Liver (tissue), 8 donors: ENCODE measurements at regions not wholly inside any gene's neighbourhood (a gene's known extent, or its start where the extent isn't known, plus 50 kb on each side); places are given as distances from the start of the nearest gene placed in this dataset.

Experiments
- DNase-seq: peaks from one replicate; pipeline ENCODE4 v3.0.0-alpha.2; 2017; ENCODE audit warnings: low spot score
- H3K27ac ChIP-seq, 2 donors: one replicate each; pipeline ENCODE4 v1.7.0; 2013; ENCODE audit warnings: inconsistent platforms in 2 of 2, low read length in 2 of 2, control low read depth in 1 of 2, low read depth in 1 of 2, mild to moderate bottlenecking in 1 of 2
- H3K27me3 ChIP-seq, 4 donors: one replicate each; pipeline versions ENCODE4 v1.6.1 to v1.7.0; 2013; ENCODE audit warnings: low read length in 3 of 4, inconsistent platforms in 1 of 4, mild to moderate bottlenecking in 1 of 4, moderate library complexity in 1 of 4; ENCODE audit not compliant: control insufficient read depth in 4 of 4, insufficient read depth in 4 of 4
- H3K36me3 ChIP-seq, 4 donors: one replicate each; pipeline versions ENCODE4 v1.6.1 to v1.7.0; 2013; ENCODE audit warnings: low read length in 3 of 4, mild to moderate bottlenecking in 3 of 4, low read depth in 1 of 4, moderate library complexity in 1 of 4; ENCODE audit not compliant: control insufficient read depth in 4 of 4, insufficient read depth in 3 of 4
- H3K4me1 ChIP-seq, 4 donors: one replicate each; pipeline versions ENCODE4 v1.6.1 to v1.7.0; 2013; ENCODE audit warnings: low read length in 3 of 4, mild to moderate bottlenecking in 3 of 4, moderate library complexity in 1 of 4; ENCODE audit not compliant: control insufficient read depth in 4 of 4, insufficient read depth in 4 of 4
- H3K4me3 ChIP-seq, 3 donors: one replicate each; pipeline versions ENCODE4 v1.6.1 to v1.7.0; 2013; ENCODE audit warnings: low read length in 3 of 3, control low read depth in 1 of 3, low read depth in 1 of 3, mild to moderate bottlenecking in 1 of 3
- H3K9ac ChIP-seq, 2 donors: one replicate each; pipeline ENCODE4 v1.7.0; 2013; ENCODE audit warnings: low read length in 2 of 2, mild to moderate bottlenecking in 2 of 2, moderate library complexity in 2 of 2, control low read depth in 1 of 2, low read depth in 1 of 2
- H3K9me3 ChIP-seq, 4 donors: one replicate each; pipeline versions ENCODE4 v1.6.1 to v1.7.0; 2013; ENCODE audit warnings: low read length in 3 of 4; ENCODE audit not compliant: control insufficient read depth in 4 of 4
- EGR1 ChIP-seq, 2 donors: IDR thresholded peaks; 2 replicates each; pipeline ENCODE4 v1.6.1; 2016 to 2018; ENCODE audit warnings: antibody characterized with exemption in 2 of 2, low read depth in 2 of 2
- FOXA1 ChIP-seq: IDR thresholded peaks from 2 replicates; pipeline ENCODE4 v1.6.1; 2016; ENCODE audit warnings: antibody characterized with exemption
- FOXA2 ChIP-seq: IDR thresholded peaks from 2 replicates; pipeline ENCODE4 v1.6.1; 2016; ENCODE audit warnings: antibody characterized with exemption
- GABPA ChIP-seq, 2 donors: IDR thresholded peaks in 1 of 2; conservative IDR thresholded peaks in 1 of 2; 2 replicates each; pipeline ENCODE4 v1.6.1; 2016; ENCODE audit warnings: antibody characterized with exemption in 2 of 2, mild to moderate bottlenecking in 1 of 2, moderate library complexity in 1 of 2
- HNF4A ChIP-seq, 2 donors: conservative IDR thresholded peaks; 2 replicates each; pipeline ENCODE4 v1.6.1; 2016; ENCODE audit warnings: antibody characterized with exemption in 2 of 2, mild to moderate bottlenecking in 2 of 2
- HNF4G ChIP-seq: IDR thresholded peaks from 2 replicates; pipeline ENCODE4 v1.6.1; 2016; ENCODE audit warnings: antibody characterized with exemption
- JUND ChIP-seq, 2 donors: IDR thresholded peaks; 2 replicates each; pipeline ENCODE4 v1.6.1; 2016; ENCODE audit warnings: antibody characterized with exemption in 2 of 2
- NR2F2 ChIP-seq: IDR thresholded peaks from 2 replicates; pipeline ENCODE4 v1.6.1; 2016; ENCODE audit warnings: antibody characterized with exemption
- RAD21 ChIP-seq, 2 donors: IDR thresholded peaks; 2 replicates each; pipeline ENCODE4 v1.6.1; 2016; ENCODE audit warnings: antibody characterized with exemption in 2 of 2, mild to moderate bottlenecking in 2 of 2
- RXRA ChIP-seq, 2 donors: IDR thresholded peaks; 2 replicates each; pipeline ENCODE4 v1.6.1; 2017 to 2018; ENCODE audit warnings: antibody characterized with exemption in 2 of 2, mild to moderate bottlenecking in 1 of 2
- SP1 ChIP-seq: IDR thresholded peaks from 2 replicates; pipeline ENCODE4 v1.6.1; 2018; ENCODE audit warnings: antibody characterized with exemption, mild to moderate bottlenecking
- TAF1 ChIP-seq: conservative IDR thresholded peaks from 2 replicates; pipeline ENCODE4 v1.6.1; 2016; ENCODE audit warnings: antibody characterized with exemption, mild to moderate bottlenecking
- YY1 ChIP-seq: IDR thresholded peaks from 2 replicates; pipeline ENCODE4 v1.6.1; 2016; ENCODE audit warnings: antibody characterized with exemption, mild to moderate bottlenecking
- WGBS: extraction: QIAGEN DNeasy Blood & Tissue Kit; methylation state at CpG from one replicate; pipeline ENCODE4 v1.1.7; 2013; 5-methylcytosine and 5-hydroxymethylcytosine counted together
- TF ChIP-seq, protein P1 (sequence below): IDR thresholded peaks from 2 replicates; pipeline ENCODE4 v1.6.1; 2016; ENCODE audit warnings: antibody characterized with exemption
- TF ChIP-seq, protein P2 (sequence below): IDR thresholded peaks from 2 replicates; pipeline ENCODE4 v1.6.1; 2016; ENCODE audit warnings: antibody characterized with exemption
- TF ChIP-seq, protein P3 (sequence below): fragments of 150-350 bp; IDR thresholded peaks from 2 replicates; pipeline ENCODE4 v1.5.1; 2017; ENCODE audit warnings: improper control_type of control experiment, low read depth, low read length; ENCODE audit not compliant: missing input control
- TF ChIP-seq, protein P4 (sequence below): IDR thresholded peaks from 2 replicates; pipeline ENCODE4 v1.6.1; 2016; ENCODE audit warnings: antibody characterized with exemption, mild to moderate bottlenecking
- TF ChIP-seq, protein P5 (sequence below): IDR thresholded peaks from 2 replicates; pipeline ENCODE4 v1.6.1; 2016; ENCODE audit warnings: antibody characterized with exemption
- donor health status: healthy.
- donor health status: healthy.
- donor health status: healthy.
- donor health status: healthy.
- donor health status: healthy.

DNA sequence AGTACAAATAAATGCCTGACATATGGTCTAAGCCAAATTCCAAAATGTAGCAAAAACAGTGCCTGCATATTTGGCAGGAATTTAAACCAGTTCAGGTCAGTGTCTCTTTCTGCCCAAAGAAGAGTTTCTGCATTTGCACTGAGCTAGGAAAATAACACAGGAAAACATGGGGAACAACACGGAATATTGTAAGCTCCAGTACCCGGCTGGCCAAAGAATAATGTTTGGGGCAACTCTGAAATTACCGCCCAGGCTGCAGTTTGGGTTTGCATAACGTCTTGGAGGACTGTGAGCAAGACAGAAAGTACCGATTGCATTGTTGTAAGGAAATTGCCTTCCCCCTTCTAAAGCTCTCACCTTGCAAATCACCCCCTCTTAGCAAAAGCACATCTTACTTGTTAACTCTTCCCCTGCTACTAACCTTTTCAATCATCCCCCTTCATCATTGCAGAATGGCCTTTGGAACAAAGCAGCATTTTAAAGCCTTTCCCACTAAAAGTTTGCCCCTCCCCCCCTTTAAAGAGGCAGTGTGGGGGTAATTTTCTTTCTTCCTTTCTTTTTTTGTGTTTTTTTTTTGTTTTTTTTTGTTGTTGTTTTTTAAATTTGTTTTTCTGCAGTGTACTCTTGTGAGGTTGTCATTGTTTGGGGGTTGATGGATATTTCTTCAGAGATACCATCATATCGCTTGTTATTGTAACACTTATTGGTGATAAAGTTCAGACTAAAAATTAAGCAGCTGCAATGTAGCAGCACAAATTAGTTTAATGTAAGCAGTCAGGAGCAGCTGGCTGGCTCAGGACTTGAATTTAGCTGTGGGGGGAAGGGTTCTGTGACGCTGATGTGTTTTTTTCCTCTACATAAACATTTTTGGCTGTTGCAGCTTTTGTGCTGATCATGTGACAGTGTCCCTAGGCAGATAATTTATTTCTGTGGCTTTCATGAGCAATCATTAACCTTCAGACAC is 100.0 kb upstream of the CITED2 start:
- peaks cover 4 to 38% (median 19%) of the 10 kb centered on the region in 4 donors for H3K4me1 ChIP-seq
- H3K9ac ChIP-seq, result peak overlapping the region; percentile 45 to 84
- WGBS, result 17% methylated on average over 7 of the region's 7 CpGs
- H3K36me3 ChIP-seq, result no peaks in the 10 kb centered on the region
- H3K27me3 ChIP-seq, result no peaks in the 10 kb centered on the region
- no peaks in the 10 kb centered on the region for H3K9me3 ChIP-seq
- TF ChIP-seq HNF4G (peak; percentile 10), SP1 (peak; percentile 4), FOXA2 (no peak), RXRA (IDR thresholded peaks at IDR 0.05) (no peak), EGR1 (IDR thresholded peaks at IDR 0.05; ENCODE audit: low read depth in 2 of 2) (no peak), FOXA1 (no peak), GABPA (IDR thresholded peaks at IDR 0.05 in 1 of 2, conservative IDR thresholded peaks at IDR 0.05 in 1 of 2) (no peak), YY1 (no peak), JUND (IDR thresholded peaks at IDR 0.05) (no peak), HNF4A (conservative IDR thresholded peaks at IDR 0.05) (peak; percentile 26 to 27), NR2F2 (peak; percentile 9), TAF1 (no peak), RAD21 (IDR thresholded peaks at IDR 0.05) (no peak)
- TF ChIP-seq, protein P1, sequence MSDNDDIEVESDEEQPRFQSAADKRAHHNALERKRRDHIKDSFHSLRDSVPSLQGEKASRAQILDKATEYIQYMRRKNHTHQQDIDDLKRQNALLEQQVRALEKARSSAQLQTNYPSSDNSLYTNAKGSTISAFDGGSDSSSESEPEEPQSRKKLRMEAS, result no peak
- TF ChIP-seq, protein P2, sequence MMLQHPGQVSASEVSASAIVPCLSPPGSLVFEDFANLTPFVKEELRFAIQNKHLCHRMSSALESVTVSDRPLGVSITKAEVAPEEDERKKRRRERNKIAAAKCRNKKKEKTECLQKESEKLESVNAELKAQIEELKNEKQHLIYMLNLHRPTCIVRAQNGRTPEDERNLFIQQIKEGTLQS, result no peak
- TF ChIP-seq, protein P3, sequence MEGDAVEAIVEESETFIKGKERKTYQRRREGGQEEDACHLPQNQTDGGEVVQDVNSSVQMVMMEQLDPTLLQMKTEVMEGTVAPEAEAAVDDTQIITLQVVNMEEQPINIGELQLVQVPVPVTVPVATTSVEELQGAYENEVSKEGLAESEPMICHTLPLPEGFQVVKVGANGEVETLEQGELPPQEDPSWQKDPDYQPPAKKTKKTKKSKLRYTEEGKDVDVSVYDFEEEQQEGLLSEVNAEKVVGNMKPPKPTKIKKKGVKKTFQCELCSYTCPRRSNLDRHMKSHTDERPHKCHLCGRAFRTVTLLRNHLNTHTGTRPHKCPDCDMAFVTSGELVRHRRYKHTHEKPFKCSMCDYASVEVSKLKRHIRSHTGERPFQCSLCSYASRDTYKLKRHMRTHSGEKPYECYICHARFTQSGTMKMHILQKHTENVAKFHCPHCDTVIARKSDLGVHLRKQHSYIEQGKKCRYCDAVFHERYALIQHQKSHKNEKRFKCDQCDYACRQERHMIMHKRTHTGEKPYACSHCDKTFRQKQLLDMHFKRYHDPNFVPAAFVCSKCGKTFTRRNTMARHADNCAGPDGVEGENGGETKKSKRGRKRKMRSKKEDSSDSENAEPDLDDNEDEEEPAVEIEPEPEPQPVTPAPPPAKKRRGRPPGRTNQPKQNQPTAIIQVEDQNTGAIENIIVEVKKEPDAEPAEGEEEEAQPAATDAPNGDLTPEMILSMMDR, result no peak
- TF ChIP-seq, protein P4, sequence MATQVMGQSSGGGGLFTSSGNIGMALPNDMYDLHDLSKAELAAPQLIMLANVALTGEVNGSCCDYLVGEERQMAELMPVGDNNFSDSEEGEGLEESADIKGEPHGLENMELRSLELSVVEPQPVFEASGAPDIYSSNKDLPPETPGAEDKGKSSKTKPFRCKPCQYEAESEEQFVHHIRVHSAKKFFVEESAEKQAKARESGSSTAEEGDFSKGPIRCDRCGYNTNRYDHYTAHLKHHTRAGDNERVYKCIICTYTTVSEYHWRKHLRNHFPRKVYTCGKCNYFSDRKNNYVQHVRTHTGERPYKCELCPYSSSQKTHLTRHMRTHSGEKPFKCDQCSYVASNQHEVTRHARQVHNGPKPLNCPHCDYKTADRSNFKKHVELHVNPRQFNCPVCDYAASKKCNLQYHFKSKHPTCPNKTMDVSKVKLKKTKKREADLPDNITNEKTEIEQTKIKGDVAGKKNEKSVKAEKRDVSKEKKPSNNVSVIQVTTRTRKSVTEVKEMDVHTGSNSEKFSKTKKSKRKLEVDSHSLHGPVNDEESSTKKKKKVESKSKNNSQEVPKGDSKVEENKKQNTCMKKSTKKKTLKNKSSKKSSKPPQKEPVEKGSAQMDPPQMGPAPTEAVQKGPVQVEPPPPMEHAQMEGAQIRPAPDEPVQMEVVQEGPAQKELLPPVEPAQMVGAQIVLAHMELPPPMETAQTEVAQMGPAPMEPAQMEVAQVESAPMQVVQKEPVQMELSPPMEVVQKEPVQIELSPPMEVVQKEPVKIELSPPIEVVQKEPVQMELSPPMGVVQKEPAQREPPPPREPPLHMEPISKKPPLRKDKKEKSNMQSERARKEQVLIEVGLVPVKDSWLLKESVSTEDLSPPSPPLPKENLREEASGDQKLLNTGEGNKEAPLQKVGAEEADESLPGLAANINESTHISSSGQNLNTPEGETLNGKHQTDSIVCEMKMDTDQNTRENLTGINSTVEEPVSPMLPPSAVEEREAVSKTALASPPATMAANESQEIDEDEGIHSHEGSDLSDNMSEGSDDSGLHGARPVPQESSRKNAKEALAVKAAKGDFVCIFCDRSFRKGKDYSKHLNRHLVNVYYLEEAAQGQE, result no peak
- TF ChIP-seq, protein P5, sequence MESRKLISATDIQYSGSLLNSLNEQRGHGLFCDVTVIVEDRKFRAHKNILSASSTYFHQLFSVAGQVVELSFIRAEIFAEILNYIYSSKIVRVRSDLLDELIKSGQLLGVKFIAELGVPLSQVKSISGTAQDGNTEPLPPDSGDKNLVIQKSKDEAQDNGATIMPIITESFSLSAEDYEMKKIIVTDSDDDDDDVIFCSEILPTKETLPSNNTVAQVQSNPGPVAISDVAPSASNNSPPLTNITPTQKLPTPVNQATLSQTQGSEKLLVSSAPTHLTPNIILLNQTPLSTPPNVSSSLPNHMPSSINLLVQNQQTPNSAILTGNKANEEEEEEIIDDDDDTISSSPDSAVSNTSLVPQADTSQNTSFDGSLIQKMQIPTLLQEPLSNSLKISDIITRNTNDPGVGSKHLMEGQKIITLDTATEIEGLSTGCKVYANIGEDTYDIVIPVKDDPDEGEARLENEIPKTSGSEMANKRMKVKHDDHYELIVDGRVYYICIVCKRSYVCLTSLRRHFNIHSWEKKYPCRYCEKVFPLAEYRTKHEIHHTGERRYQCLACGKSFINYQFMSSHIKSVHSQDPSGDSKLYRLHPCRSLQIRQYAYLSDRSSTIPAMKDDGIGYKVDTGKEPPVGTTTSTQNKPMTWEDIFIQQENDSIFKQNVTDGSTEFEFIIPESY, result no peak
- peak overlapping the region in 1 of 2 donors; percentile 71 for H3K27ac ChIP-seq
- peak overlapping the region; percentile 3 to 72 (median 45) for H3K4me3 ChIP-seq
- no peak for DNase-seq
